Osteoblast (primary cell): ENCODE measurements at regions not wholly inside any gene's neighbourhood (a gene's known extent, or its start where the extent isn't known, plus 50 kb on each side); places are given as distances from the start of the nearest gene placed in this dataset.

Experiments
- DNase-seq: peaks from one replicate; pipeline ENCODE4 v3.0.0; 2011; ENCODE audit warnings: low spot score, mixed read lengths; ENCODE audit not compliant: insufficient read length; ENCODE audit errors: missing footprints
- H2AFZ ChIP-seq: 2 replicates; pipeline ENCODE4 v1.6.0; 2011; ENCODE audit warnings: mild to moderate bottlenecking, low read length
- H3K27ac ChIP-seq: 2 replicates; pipeline ENCODE4 v1.5.1; 2011; ENCODE audit warnings: mild to moderate bottlenecking, low read depth, low read length, moderate library complexity
- H3K27me3 ChIP-seq: 2 replicates; pipeline ENCODE4 v1.6.0; 2012; ENCODE audit warnings: mild to moderate bottlenecking, control low read depth, inconsistent platforms, low read length, moderate library complexity; ENCODE audit not compliant: insufficient read depth
- H3K36me3 ChIP-seq: 2 replicates; pipeline ENCODE4 v1.5.1; 2011; ENCODE audit warnings: mild to moderate bottlenecking, low read length, control low read depth, moderate library complexity; ENCODE audit not compliant: insufficient read depth
- H3K4me1 ChIP-seq: 2 replicates; pipeline ENCODE4 v1.5.1; 2011; ENCODE audit warnings: mild to moderate bottlenecking, low read length, control low read depth, moderate library complexity; ENCODE audit not compliant: insufficient read depth
- H3K4me2 ChIP-seq: 2 replicates; pipeline ENCODE4 v1.6.0; 2011; ENCODE audit warnings: mild to moderate bottlenecking, low read length; ENCODE audit not compliant: insufficient read depth
- H3K4me3 ChIP-seq: fragments of 200-600 bp; sonication (generic); 3 replicates; pipeline ENCODE4 v1.5.1; 2012; ENCODE audit warnings: mild to moderate bottlenecking, low read length, inconsistent platforms; ENCODE audit not compliant: insufficient read depth
- H3K79me2 ChIP-seq: 2 replicates; pipeline ENCODE4 v1.6.0; 2012; ENCODE audit warnings: mild to moderate bottlenecking, low read length, control low read depth, inconsistent platforms; ENCODE audit not compliant: insufficient read depth
- H3K9me3 ChIP-seq: 2 replicates; pipeline ENCODE4 v1.5.1; 2011; ENCODE audit warnings: low read depth, low read length, control low read depth
- H4K20me1 ChIP-seq: 2 replicates; pipeline ENCODE4 v1.6.0; 2012; ENCODE audit warnings: mild to moderate bottlenecking, low read length, control low read depth; ENCODE audit not compliant: insufficient read depth
- CTCF ChIP-seq: IDR thresholded peaks from 2 replicates; pipeline ENCODE4 v1.5.1; 2011; ENCODE audit warnings: mild to moderate bottlenecking, low read depth, low read length, moderate library complexity; ENCODE audit errors: extremely low read depth

DNA sequence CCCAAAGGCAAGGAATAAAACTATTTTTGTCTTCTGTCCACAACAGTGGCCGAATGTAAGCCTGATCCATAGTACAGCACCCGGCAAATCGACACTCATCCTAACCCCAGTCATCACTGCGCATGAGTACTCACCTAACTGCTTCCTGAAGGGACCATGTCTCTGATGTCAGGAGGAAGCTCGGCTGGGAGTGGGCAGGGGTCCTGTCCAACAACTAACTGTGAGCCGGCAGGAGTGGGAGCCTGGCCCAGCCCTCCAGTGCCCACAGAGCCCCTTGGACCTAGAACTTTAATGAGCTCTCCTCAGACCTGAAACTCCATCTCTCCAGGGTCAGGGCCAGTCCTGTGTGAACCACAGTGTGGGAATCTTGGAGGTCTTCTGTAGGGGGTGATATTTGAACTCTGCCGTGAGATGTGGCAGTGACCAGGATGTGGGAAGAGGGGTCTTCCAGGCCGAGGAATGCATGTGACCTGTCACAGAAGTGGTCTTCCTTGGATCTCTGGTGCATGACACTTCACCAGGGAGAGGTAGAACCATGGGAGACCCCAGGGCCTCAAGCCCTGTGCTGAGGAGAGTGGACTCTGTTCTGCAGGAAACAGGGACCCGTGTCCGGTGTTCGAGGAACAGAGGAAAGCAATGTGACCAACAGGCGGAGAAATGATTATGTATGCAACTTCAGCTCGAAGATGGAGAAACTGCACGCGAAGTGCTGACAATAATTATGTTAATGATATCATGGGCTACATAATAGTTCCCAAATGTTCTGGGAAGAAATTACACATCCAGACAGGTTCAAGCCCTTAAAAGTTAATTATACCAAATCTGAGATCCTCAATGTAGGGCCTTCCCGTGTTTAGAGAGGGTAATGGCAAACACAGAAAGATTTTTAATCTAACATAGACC, 240.1 kb upstream of the HDAC4 start:
- DNase-seq: no peak
- H3K4me3 ChIP-seq: no peak overlapping the region
- no peak overlapping the region for H2AFZ ChIP-seq
- H3K27me3 ChIP-seq: no peaks in the 10 kb centered on the region
- H3K4me1 ChIP-seq: no peaks in the 10 kb centered on the region
- H3K79me2 ChIP-seq: no peaks in the 10 kb centered on the region
- no peak overlapping the region for H3K4me2 ChIP-seq
- H4K20me1 ChIP-seq: no peaks in the 10 kb centered on the region
- H3K36me3 ChIP-seq: no peaks in the 10 kb centered on the region
- H3K9me3 ChIP-seq: no peaks in the 10 kb centered on the region
- no peak overlapping the region for H3K27ac ChIP-seq
- TF ChIP-seq CTCF: no peak

DNA sequence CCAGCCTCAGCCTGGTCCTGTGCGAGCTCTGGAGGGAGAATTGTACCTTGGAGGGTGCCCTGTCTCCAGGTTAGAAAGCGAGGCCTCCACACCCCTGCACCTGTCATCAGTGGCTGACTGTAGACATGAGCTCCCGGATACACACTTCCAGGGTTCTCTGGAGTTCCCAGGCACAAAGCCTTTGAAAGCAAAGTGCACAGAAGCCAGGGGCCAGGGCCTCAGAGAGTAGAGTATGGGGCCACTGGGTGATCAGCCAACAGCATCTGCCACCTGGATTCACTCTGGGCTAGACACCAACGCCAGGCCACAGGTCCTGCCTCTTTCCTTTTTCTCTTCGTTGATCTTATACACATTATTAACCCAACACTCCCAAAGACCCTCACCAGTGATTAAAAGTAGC, 239.4 kb upstream of the HDAC4 start:
- Histone ChIP-seq H3K36me3 (no peaks in the 10 kb centered on the region), H3K4me1 (no peaks in the 10 kb centered on the region), H3K4me3 (no peak overlapping the region), H3K27me3 (no peaks in the 10 kb centered on the region), H3K4me2 (no peak overlapping the region), H3K79me2 (no peaks in the 10 kb centered on the region), H4K20me1 (no peaks in the 10 kb centered on the region), H3K9me3 (no peaks in the 10 kb centered on the region), H2AFZ (no peak overlapping the region), H3K27ac (no peak overlapping the region)
- DNase-seq: no peak
- no peak for TF ChIP-seq CTCF

- Histone ChIP-seq H3K79me2 (no peaks in the 10 kb centered on the region), H3K27me3 (no peaks in the 10 kb centered on the region), H3K4me2 (no peak overlapping the region), H3K36me3 (no peaks in the 10 kb centered on the region), H3K4me1 (no peaks in the 10 kb centered on the region), H3K9me3 (no peaks in the 10 kb centered on the region), H2AFZ (no peak overlapping the region), H3K4me3 (no peak overlapping the region), H4K20me1 (no peaks in the 10 kb centered on the region), H3K27ac (no peak overlapping the region)
- no peak for TF ChIP-seq CTCF
- no peak for DNase-seq
Measured at GRCh38 chr2:239639421-239640185, 238.8 kb upstream of the HDAC4 start.

DNA sequence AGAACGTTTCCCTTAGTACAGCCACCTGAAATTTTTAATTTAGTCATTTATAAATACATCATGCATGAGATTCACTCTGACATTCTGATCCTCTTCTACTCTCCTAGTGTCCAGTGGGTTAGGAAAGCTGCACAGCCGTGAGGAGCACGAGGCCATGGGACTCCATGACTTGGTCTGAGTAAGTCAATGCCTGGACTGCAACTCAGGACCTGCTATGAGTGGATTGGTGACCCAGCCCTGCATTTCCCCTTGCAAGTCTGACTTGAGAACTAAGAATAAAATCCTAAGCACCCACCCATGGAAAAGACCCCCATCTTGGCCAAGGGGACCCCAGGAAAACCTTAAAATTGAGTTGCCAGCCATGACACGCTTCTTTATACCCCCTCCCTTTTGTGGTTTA, 237.6 kb upstream of the HDAC4 start:
- TF ChIP-seq CTCF: no peak
- H3K4me3 ChIP-seq: no peak overlapping the region
- H4K20me1 ChIP-seq: no peaks in the 10 kb centered on the region

More for the DNA sequence above, 237.6 kb upstream of the HDAC4 start:
- no peak for DNase-seq
- H3K9me3 ChIP-seq: no peaks in the 10 kb centered on the region
- H3K36me3 ChIP-seq: no peaks in the 10 kb centered on the region
- H3K27ac ChIP-seq: no peak overlapping the region
- no peaks in the 10 kb centered on the region for H3K4me1 ChIP-seq
- H3K27me3 ChIP-seq: no peaks in the 10 kb centered on the region
- H3K79me2 ChIP-seq: no peaks in the 10 kb centered on the region
- H3K4me2 ChIP-seq: no peak overlapping the region
- no peak overlapping the region for H2AFZ ChIP-seq
